Kasumi-1 (cell line): ENCODE measurements at regions not wholly inside any gene's neighbourhood (a gene's known extent, or its start where the extent isn't known, plus 50 kb on each side); places are given as distances from the start of the nearest gene placed in this dataset.
"Not testable (repeated sequence)": the region's sequence is repeated elsewhere in the genome, so short reads cannot be mapped to it uniquely, and the experiment has no call there.

ENCODE experiments used
- DNase-seq, 2 experiments: peaks; one replicate each; lab custom pipeline; 2025; lab: John Stamatoyannopoulos, UW

DNA sequence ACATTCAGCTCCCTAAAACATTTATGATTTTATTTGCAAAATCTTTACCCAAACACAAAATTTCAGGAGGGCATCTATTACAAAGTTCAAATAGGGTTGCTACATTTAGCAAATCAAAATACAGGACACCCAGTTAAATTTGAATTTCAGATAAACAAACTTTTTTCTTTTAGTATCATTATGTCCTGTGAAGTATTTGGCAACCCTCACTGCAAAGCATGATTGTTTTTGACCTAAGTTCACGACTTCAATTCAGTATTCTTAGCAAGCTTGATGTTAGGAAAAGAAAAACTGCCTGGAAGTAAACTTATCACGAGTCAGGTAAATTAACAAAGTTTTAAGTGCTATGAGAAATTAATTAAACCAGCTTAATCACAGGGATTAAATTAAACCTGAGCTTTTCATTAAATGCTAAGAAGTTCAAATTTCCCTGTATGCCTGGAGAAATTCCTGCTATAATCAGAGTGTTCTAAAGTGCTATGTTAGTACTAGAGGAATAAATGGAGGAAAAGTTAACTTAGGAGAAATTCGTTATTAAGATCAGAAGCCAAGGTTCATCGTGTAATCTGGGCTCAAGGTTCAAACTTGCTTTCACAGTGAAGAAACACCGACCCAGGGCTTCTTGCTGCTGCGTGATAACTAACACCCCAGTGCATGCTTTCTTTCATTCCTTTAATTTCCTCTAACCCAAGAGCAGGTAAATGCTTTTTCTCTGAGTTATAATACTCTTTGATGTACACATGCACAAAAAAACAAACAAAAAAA lies 298.1 kb downstream of the FOXO1 start:
- DNase-seq: no peak

DNA sequence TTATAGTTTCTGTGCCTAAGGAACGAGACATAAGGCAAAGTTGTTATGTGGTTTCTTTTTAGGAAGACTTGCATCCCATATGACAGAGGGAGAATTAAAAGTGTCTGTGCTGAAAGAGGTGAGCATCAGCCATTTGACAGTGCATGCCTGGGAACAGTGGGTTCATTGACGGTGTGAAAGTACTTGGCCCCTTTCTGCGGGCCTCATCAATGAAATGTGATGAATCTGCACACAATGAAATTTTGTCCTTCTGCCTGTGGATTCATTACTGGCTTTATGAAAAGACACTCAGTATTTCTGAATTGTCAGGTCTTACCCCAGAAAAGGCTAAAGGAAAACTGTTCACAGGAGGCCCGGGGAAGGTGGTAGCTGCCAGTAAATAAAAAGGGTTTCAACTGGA lies 295.8 kb downstream of the FOXO1 start:
- DNase-seq: no peak

DNA sequence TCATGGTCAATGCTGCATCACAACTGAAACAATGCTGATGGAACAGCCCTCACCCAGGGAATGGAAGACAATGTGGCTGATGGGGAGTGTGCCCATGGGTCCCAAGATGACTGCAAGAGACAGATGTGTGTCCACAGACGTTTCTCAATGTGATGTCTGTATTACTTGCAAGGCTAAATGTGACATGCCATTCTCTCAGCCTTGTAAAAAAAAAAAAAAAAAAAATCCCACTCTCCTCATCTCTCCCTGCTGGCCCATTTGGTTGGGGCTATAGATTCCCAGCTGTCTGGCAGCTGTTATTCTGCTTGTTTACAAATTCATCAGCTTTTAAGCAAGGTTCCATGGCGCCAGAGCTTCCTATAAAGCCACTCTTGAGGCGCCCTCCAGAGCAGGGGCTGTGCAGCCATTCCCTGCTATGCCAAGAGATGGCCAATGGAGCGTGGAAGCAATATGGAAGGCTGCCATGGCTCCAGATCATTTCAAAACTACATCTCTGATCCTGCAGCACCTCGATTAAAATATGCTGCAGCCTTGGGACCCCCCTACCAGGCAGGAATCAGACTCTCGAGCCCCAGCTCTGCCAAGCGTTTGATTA lies 294.8 kb downstream of the FOXO1 start:
- DNase-seq: no peak

DNA sequence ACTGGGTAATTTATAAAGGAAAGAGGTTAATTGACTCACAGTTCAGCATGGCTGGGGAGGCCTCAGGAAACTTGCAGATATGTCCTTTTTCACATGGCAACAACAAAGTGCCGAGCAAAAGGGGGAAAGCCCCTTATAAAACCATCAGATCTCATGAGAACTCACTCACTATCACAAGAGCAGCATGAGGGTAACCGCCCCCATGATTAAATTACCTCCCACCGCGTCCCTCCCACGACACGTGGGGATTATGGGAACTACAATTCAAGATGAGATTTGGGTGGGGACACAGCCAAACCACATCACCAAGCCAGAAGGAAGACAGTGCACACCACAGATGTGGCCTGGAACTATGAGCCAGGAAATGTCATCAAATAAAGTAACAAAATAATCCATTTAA lies 292.8 kb downstream of the FOXO1 start:
- DNase-seq: not testable (repeated sequence)

DNA sequence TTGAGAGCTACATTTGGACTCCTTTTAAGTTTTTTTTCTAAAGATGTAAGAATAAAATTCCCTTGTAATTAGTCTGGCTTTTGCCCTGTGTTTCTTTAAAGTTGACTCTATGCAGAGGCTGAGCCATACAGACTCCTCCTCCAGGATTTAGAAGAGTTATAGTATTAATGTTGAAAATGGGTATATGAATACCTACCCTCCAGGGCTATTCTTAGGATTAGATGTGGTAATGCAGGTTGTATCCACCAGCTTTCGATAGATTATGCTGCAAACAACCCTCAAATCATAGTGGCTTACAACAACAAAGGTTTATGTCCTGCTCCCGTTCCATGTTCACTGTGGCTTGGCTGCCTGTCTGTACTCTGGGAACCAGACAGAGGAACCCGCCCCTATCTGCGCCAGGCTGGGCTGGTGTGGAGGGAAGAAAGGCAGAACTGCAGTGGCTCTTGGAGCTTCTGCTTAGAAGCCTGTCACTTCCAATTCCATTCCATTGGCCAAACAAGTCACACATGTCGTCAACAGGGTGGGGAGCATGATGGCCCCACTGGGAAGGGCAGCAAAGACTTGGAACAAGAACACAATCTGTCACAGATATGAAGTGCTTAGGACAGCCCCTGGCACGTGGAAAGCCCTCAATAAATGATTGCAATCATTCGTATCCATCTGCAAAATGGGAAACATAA lies 290.8 kb downstream of the FOXO1 start:
- no peak for DNase-seq

DNA sequence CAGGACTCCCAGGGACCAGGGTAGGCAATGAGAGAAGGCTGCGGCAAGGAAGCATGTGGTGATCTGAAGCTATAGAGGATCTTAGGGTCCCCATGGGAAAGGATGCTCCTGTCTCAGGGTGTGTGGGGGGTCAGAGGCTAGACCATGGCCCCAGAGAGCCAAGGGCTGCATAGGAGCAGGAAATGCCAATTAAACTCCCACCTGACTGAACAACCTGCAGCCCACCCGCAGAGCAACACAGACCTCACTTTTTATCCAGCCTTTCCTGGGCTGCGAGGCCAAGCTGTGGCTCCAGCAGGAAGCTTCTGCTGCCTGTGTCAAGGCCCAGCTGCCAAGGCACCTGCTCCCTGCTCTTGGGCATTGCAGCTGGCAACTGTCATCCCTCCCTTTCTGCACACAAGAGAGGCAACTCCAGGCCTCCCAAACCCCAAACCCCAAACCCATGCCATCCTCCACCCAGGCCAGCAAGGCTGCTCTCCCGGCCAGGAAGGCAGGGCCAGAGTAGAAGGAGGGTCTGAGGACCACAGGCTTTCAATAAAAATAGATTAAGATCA lies 290.1 kb downstream of the FOXO1 start:
- DNase-seq: no peak

DNA sequence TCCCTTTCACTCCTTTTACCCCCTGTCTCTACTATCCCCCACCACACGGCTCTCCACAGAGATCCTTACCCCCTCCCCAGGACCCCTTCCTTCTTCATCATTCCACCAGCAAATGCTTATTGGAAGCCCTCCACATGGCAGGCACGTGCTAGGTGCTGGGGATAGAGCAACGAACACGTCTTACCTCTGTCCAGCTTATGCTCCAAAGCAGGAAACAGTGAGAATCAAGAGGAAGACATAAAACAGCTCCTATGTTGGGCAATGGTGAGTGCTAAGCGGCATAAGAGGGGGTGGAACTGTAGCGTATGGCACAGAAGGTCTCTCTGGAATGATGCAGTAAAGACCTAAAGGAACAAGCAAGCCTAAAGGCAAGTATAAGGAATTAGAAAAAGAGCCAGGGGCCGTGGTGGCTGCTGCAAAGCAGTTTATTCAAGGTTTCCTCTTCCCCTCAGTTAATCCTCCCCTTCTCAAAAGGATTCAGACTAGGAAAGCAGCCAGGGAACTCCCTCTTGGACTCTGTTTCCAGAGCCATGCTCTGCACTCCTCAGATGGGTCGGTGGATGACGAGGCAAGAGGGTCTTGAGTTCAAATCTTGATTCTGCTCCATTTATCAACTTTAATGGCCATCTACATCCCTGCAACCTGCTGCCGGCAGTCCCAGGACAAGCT lies 289.4 kb downstream of the FOXO1 start:
- no peak for DNase-seq

DNA sequence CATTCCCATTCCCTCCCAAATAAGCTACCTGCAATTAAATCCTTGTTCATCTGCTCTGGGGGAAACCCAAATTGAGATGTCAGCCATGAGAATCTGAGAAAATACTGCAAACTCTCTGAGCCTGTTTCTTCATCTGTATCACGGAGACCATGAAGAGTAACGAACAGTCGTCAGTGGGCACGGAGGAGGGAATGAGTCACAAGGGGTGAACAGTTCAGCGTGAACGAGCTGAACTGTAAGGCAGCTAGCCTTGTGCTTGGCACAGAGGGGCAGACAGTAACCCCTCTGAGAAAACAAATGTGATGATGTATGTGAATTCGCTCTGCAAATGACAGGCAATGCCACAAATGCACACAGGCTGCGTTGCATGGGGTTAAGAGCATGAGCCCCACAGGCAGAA lies 288.7 kb downstream of the FOXO1 start:
- no peak for DNase-seq

DNA sequence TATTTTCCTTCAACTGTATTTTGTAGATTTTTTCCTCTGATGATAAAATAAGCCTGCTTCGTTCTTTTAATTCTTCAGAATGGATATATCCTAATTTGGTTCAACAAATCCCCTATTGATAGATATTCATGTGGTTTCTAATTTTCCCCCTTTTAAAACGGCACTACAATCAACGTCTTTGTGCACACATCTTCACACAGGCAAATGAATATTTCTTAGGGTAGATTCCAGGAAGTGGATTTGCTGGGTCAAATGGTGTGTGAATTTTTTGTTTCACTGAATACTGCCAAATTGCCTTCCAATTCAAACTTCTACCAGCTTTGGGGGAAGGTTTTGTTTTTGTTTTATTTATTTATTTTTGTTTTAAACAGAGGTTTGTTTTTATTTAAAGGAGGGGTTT lies 287.2 kb downstream of the FOXO1 start:
- DNase-seq: no peak

DNA sequence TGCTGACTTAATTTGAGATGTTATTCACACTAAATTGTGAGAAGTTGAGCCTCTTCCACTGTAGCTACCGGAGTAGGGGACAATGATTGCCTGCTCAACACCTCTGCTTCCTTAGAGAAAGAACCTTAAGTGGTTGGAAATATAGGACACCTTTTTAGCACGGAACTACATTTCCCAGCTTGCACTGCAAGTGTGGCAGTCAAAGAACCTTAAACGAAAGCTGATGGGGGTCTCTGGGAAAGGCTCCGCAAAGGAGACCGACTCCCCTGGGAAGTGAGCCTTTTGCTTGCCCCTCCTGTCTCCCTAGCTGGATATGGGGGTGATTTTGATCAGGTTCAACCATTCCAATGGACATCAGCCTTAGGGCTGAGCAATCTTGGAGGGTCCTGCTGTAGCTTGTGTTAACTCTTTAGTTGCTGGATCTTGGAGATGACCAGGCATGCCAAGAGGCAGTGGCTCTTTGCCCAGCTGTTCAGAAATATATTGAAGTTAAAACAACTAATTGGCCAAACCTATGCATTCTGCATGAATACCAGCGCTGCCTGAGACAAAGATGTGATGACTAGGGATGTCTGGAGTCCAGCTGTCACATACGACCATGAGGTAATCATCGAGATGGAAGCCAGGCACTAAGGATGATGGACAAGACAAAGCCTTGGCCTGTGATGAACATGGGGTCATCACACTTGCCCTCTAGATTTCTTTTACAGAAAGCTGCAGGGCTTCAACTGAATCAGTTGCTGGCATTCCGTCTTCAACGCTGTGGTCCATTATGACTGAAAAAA lies 286.5 kb downstream of the FOXO1 start:
- DNase-seq: no peak

DNA sequence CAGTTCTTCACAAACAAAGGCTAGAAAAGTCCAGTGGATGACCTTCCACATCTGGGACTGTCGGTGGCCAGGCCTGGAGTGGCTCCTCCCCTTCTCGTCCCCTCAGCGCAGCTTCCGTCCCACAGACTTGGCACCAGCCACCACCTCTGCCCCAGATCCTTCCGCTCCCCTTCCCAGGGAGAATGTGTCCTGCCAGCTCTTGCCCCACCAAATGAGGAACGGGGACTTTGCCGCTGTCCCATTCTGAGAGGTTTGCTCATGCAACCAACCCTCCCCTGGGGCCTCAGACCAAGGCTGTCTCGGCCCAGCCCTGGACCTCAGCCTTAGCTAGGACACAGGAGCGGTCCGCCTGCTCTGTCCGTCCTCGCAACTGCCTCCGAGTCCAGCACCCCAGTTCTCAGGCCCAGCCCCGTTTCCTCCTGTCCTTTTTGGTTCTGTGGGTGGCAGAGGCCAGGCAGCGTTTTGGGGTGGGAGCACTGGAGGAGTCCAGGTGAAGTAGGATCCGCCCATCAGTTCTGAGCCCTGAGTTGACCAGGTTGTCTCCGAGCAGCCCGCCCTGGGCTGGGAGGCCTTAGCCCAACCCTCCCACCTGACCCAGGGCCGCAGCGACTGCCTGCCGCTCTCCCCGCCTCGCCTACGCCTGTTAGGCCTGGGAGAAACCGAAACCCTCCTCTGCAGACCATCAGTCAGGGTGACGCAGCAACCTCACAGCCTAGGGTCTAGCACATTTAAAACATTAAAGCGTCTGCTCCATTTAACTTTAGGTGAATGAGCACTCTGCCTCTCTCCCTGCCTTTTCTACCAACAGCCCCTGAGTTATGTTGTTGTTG lies 284.3 kb downstream of the FOXO1 start:
- DNase-seq: no peak

DNA sequence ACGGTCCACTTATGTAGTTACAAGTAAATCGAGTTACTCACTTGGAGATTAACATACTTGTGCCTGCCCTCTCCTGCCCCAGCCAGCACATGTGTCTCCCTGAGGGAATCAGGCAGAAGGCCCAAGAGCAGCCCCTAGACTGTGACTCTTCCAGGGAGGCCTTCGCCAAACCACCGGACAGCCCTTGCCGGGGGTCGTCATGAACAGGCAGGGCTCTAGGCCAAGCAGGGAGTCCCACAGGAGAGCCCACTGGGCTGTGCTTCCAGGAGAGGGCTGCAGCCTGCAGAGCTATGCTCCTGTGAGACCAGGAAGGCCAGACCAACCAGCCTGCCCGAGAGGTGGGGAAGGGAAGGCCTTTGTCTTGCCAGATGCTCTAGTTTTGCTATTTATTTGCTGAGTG lies 283.3 kb downstream of the FOXO1 start:
- no peak for DNase-seq

DNA sequence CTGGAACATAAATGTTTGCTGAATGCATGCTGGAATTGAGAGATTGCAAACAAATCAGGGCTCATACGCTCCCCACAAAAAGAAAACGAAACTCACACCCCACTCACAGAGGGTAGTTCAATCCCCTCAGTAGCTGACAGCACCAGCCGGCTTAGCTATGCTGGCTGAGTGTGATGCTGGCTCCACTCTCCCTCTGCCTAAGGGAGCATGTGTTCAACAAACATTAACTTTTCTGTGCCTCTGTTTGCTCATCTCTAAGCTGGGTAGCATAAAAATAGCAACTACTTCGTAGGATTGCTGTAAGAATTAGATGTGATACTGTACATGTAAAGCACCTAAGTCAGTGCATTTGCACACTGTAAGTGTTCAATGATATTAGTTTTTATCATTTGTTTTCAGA lies 282.6 kb downstream of the FOXO1 start:
- no peak for DNase-seq

DNA sequence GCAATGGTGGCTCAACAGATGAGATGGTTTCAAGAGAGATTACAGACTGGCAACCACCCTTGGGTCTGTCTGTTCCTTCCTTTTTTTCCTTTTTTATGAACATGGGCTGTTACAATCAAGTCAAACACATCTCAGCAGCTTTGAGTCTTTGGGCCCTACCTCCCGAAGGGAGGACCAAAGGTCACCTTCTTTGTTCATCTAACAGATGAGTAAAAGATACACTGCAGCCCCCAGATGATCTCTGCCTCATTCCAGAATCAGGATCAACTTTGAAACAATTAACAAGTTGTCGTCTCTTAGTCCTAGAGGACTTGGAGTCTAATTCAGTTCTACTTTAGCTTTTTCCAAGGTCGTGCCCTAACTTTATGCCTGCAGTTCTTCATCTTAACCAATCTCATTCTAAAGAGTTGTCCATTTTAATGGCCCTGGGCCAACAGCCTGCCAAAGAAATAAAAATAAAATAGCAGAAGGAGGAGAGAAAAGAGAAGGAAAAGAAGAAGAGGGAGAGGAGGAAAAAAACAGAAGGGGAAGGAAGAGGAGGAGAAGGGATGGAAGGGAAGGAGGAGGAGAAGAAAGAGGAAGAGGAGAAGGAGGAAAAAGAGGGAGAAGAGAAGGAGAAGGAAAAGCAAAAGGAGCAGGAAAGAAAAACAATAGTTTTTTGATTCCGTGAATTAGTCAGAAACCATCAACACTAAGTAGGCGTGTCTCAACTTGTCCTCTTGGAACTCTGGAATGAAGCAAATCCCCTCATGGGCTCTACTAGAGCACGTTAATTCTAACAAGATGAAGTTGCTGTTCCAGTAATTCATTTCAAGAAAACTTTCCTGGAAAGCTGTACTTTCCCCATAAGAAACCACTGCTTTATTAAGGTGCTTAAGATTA lies 281.2 kb downstream of the FOXO1 start:
- no peak for DNase-seq

DNA sequence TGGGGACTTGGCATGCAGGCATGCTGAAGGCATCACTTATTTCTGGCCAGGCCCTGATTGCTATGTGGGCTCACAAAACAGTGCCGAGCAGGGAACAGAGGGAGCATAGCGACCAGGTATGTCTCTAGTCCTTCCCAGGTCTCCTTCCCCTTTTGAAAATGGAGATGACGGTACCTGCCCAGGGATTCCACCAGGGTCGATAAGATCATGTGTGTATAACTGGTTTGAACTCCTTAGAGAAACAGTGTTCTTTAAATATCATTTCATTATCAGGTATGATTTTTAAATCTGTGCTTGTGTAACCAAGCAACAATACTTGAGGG lies 280.6 kb downstream of the FOXO1 start:
- DNase-seq: no peak

DNA sequence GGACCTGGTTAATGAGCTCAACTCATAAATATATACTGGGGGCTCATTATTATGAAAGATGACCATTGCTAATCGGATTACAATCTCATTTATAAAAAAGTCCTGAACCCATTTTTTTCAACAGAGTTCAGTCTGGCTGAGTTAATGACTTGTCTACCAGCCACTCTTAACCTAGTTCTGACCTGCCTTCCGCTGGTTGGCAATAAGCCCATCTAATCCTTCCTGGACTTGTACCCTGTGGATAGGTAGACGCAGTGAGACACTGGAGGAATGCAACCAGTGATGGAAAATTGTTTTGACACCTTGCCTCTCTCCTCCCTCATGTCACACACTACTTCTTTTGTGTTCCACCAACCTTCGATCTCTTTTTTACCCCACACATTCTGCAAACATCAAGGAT lies 279.9 kb downstream of the FOXO1 start:
- no peak for DNase-seq

DNA sequence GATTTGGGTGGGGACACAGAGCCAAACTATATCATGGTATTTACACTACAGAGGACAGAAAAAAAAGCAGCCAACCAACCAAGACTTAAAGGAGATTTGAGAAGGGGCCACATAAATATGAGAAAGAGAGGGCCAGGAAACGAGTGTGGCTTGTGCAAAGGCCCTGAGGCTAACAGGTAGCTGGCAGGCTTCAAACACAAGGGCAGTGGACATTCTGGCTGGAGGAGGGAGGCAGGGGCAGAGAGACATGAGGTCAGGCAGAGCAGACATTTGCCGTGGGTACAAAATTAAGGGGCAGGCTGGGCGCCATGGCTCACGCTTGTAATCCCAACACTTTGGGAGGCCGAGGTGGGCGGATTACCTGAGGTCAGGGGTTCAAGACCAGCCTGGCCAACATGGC lies 278.7 kb downstream of the FOXO1 start:
- no peak for DNase-seq

DNA sequence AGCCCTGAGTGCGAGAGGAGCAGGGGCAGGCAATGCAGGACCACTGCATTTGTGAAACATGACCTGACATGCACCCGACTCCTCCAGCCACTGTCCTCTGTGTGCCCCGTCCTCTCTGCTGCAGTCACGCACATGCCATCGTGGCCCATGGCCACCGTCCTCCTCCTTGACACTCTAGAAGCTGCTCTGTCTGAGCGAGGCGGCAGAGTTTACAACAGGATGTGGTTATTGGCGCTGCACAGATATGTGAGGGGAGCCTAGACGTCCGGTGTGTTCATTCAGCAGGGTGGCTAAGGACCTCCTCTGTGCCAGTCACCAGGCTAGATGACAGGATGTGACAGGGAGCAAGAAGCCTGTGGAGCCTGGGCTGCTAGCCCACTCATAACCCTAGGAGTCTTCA lies 277.8 kb downstream of the FOXO1 start:
- DNase-seq: peak; percentile 77 to 80

DNA sequence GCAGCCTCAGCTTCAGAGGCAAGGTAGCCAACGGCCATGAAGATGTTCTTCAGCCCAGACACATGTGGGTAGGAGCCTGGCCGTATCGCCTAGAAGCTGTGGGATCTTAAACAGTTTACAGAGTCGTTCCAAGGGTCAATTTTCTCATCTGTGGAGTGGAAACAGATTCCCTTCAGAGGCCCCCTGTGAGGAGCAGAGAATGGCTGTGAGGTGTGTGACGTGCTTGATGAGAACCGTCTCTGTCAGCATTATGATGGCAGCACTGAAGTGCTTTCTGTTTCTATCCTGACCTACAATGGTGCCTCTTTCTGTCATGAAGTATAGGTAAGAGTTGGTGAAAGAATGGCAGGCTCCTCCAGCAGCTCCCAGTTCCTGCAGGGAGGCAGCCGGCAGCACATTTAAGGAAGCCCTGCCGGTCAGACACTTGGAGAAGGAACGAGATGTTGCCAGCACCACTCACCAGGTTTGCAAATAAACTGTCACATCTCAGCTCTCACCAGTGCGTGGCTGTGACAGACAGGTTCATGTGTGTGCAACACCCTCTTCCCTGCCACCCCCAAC lies 277.3 kb downstream of the FOXO1 start:
- no peak for DNase-seq
